ENCODE measurements at regions not wholly inside any gene's neighbourhood (a gene's known extent, or its start where the extent isn't known, plus 50 kb on each side); places are given as distances from the start of the nearest gene placed in this dataset.

DNA sequence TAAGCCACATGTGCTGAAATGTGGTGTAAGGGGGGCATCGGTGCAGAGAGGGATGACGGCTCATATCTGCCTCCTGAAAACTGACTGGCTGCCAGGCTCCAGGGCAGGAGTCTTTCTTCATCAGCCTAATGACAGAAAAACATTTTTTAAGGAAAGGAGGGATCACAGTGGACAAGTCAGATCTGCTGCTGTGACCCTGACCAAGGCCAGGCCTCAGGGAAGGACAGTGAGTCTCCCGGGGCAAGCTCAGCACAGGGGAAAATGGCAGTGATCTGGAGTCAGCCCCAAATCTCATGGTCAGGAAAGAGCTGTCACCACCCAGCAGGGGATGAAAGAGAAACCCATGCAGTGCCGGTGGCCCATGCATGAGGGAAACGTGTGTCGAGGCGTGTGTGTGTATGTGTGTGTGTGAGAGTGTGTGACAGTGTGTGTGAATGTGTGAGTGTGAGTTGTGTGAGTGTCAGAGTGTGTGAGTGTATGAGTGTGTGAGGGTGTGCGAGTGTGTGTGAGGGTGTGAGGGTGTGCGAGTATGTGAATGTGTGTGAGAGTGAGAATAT lies 134.5 kb downstream of the INHBB start:
- no peak for TF ChIP-seq CTCF (IDR thresholded peaks at IDR 0.05; ENCODE audit: unreplicated experiment)
- peaks cover 4% of the 10 kb centered on the region for H3K36me3 Mint-ChIP-seq (ENCODE audit: low read depth, unreplicated experiment)
- no peak for DNase-seq (ENCODE audit: low spot score)
- H3K9me3 Mint-ChIP-seq (ENCODE audit: unreplicated experiment), result no peaks in the 10 kb centered on the region
- no peak overlapping the region for H3K27ac Mint-ChIP-seq (ENCODE audit: unreplicated experiment)
- peaks cover 11% of the 10 kb centered on the region for H3K27me3 Mint-ChIP-seq (ENCODE audit: unreplicated experiment)
- H3K4me3 Mint-ChIP-seq (ENCODE audit: unreplicated experiment), result no peak overlapping the region
- peaks cover 3% of the 10 kb centered on the region for H3K4me1 Mint-ChIP-seq (ENCODE audit: unreplicated experiment)

GRCh38 chr2:120480903-120481445 lies 135.0 kb downstream of the INHBB start:
- Mint-ChIP-seq H3K27me3 (ENCODE audit: unreplicated experiment) (peaks cover 11% of the 10 kb centered on the region), H3K36me3 (ENCODE audit: low read depth, unreplicated experiment) (peaks cover 4% of the 10 kb centered on the region), H3K4me3 (ENCODE audit: unreplicated experiment) (no peak overlapping the region), H3K4me1 (ENCODE audit: unreplicated experiment) (no peaks in the 10 kb centered on the region), H3K27ac (ENCODE audit: unreplicated experiment) (no peak overlapping the region), H3K9me3 (ENCODE audit: unreplicated experiment) (no peaks in the 10 kb centered on the region)
- no peak for TF ChIP-seq CTCF (IDR thresholded peaks at IDR 0.05; ENCODE audit: unreplicated experiment)
- DNase-seq (ENCODE audit: low spot score), result no peak

DNA sequence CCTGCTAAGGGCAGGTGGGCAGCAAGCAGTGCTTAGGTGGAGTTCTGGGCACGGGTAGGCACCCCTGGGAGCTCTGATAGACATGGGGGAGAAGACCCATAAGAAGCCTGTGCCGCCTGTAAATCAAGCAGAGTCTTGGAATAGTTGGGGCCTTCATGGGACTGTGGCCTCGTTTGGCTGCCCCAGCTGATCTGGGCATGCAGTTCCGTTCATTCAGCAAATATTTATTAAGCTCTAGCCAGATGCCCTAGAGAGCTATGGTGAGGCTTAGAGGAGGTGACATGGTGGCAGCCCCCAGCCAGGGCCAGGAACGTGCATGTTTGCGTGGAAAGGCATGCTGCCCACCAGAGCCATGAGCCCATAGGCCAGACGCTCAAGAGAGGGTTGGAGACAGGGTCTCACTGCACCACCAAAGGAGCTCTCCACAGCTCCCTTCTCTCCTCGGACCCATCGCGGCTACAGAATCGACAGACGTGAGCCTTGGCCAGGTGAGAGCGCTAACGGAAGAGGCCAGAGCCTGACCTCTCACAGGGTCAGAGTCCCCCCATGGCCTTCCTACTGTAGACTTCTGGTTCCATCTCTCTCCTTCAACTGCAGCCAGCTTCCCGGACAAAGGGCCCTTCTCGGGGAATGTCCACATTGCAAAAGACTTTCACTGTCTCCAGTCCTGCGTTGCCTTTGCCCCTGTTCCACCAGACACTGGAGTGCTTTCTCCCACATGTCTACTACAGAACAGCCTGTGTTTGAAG lies 135.7 kb downstream of the INHBB start:
- Mint-ChIP-seq H3K4me1 (ENCODE audit: unreplicated experiment) (no peaks in the 10 kb centered on the region), H3K9me3 (ENCODE audit: unreplicated experiment) (no peaks in the 10 kb centered on the region), H3K4me3 (ENCODE audit: unreplicated experiment) (no peak overlapping the region), H3K27ac (ENCODE audit: unreplicated experiment) (no peak overlapping the region), H3K36me3 (ENCODE audit: low read depth, unreplicated experiment) (peaks cover 4% of the 10 kb centered on the region), H3K27me3 (ENCODE audit: unreplicated experiment) (peaks cover 11% of the 10 kb centered on the region)
- DNase-seq (ENCODE audit: low spot score), result no peak
- no peak for TF ChIP-seq CTCF (IDR thresholded peaks at IDR 0.05; ENCODE audit: unreplicated experiment)

DNA sequence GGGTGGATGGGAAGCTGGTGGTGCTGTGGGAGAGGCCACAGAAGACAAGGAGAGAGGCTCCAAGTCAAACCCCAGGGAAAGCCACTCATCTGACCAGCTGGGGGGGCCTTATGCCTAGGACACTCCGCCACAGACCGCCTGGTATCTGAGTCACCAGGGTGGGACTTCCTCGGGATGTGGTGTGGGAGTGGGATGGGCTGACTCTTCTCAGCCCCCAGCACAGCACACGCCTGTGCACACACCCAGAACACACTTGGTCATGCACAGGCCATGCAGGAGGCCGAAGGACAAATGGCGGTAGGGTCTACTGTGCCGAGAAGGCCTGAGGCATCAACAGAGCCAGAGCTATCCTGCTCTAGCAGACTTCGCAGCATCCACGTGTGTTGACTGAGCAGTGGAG lies 136.4 kb downstream of the INHBB start:
- no peak for TF ChIP-seq CTCF (IDR thresholded peaks at IDR 0.05; ENCODE audit: unreplicated experiment)
- DNase-seq (ENCODE audit: low spot score), result no peak
- Mint-ChIP-seq H3K36me3 (ENCODE audit: low read depth, unreplicated experiment) (peaks cover 4% of the 10 kb centered on the region), H3K4me3 (ENCODE audit: unreplicated experiment) (no peak overlapping the region), H3K4me1 (ENCODE audit: unreplicated experiment) (no peaks in the 10 kb centered on the region), H3K27ac (ENCODE audit: unreplicated experiment) (no peak overlapping the region), H3K9me3 (ENCODE audit: unreplicated experiment) (no peaks in the 10 kb centered on the region), H3K27me3 (ENCODE audit: unreplicated experiment) (peaks cover 11% of the 10 kb centered on the region)

DNA sequence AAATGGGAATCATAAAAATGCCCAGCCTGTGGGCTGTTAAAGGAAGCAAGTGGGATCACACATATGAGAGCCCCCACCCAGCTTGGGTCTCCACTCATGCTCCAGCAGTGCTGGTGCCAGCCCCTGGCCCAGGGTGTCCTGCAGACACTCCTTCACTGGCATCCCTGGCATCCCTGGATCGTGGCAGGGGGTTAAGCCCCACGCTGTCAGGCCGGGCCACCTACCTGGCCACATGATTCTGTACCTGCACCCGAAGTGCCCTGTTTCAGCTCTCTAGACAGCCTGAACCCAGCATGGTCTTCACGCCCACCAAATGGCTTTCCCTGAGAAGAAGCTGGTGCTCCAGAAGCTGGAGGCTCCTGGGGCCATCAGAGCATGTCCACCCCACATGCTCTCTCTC lies 137.4 kb downstream of the INHBB start:
- peaks cover 12% of the 10 kb centered on the region for H3K27me3 Mint-ChIP-seq (ENCODE audit: unreplicated experiment)

More for the DNA sequence above, 137.4 kb downstream of the INHBB start:
- no peak for DNase-seq (ENCODE audit: low spot score)
- Mint-ChIP-seq H3K4me3 (ENCODE audit: unreplicated experiment) (no peak overlapping the region), H3K27ac (ENCODE audit: unreplicated experiment) (no peak overlapping the region), H3K9me3 (ENCODE audit: unreplicated experiment) (no peaks in the 10 kb centered on the region), H3K4me1 (ENCODE audit: unreplicated experiment) (no peaks in the 10 kb centered on the region), H3K36me3 (ENCODE audit: low read depth, unreplicated experiment) (peaks cover 4% of the 10 kb centered on the region)
- no peak for TF ChIP-seq CTCF (IDR thresholded peaks at IDR 0.05; ENCODE audit: unreplicated experiment)

All from endothelial cell (in vitro differentiated cells).